ENCODE measurements at regions not wholly inside any gene's neighbourhood (a gene's known extent, or its start where the extent isn't known, plus 50 kb on each side); places are given as distances from the start of the nearest gene placed in this dataset.

DNA sequence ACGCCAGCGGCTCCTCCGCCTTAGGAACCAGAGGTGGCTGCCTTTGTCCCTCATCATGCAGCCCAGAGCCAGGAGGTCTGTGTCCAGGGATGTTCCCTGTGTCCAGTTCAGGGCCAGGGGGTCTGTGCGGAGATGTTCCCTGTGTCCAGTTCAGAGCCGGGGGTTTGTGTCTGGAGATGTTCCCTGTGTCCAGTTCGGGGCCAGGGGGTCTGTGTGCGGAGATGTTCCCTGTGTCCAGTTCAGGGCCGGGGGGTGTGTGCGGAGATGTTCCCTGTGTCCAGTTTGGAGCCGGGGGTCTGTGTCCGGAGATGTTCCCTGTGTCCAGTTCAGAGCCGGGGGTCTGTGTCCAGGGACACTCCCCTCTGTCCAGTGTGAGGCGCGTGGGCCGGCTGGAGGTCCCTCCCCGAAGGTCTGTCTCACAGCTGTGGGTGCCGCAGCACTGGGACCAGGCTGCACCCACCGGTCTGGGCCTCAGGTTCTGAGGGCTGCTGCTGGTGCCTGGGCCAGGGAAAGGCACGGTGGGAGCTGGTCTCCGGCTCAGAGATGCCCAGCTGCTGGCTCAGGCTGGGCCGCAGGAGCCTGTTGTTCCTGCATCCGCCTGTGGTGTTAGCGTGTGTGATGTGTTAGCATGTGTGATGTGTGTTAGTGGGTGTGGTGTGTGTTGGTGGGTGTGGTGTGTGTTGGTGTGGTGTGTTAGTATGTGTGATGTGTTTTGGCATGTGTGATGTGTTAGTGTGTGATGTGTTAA, 67.9 kb upstream of the CFAP46 start:
- TF ChIP-seq, protein P1, sequence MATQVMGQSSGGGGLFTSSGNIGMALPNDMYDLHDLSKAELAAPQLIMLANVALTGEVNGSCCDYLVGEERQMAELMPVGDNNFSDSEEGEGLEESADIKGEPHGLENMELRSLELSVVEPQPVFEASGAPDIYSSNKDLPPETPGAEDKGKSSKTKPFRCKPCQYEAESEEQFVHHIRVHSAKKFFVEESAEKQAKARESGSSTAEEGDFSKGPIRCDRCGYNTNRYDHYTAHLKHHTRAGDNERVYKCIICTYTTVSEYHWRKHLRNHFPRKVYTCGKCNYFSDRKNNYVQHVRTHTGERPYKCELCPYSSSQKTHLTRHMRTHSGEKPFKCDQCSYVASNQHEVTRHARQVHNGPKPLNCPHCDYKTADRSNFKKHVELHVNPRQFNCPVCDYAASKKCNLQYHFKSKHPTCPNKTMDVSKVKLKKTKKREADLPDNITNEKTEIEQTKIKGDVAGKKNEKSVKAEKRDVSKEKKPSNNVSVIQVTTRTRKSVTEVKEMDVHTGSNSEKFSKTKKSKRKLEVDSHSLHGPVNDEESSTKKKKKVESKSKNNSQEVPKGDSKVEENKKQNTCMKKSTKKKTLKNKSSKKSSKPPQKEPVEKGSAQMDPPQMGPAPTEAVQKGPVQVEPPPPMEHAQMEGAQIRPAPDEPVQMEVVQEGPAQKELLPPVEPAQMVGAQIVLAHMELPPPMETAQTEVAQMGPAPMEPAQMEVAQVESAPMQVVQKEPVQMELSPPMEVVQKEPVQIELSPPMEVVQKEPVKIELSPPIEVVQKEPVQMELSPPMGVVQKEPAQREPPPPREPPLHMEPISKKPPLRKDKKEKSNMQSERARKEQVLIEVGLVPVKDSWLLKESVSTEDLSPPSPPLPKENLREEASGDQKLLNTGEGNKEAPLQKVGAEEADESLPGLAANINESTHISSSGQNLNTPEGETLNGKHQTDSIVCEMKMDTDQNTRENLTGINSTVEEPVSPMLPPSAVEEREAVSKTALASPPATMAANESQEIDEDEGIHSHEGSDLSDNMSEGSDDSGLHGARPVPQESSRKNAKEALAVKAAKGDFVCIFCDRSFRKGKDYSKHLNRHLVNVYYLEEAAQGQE (IDR thresholded peaks at IDR 0.05; ENCODE audit: insufficient replicate concordance, low read depth), result no peak
- TF ChIP-seq SPI1 (IDR thresholded peaks at IDR 0.05; ENCODE audit: borderline replicate concordance, low read depth) (no peak), GABPA (IDR thresholded peaks at IDR 0.05; ENCODE audit: low read depth) (no peak), POLR2AphosphoS5 (IDR thresholded peaks at IDR 0.05; ENCODE audit: low read depth) (no peak)
- TF ChIP-seq, protein P2, sequence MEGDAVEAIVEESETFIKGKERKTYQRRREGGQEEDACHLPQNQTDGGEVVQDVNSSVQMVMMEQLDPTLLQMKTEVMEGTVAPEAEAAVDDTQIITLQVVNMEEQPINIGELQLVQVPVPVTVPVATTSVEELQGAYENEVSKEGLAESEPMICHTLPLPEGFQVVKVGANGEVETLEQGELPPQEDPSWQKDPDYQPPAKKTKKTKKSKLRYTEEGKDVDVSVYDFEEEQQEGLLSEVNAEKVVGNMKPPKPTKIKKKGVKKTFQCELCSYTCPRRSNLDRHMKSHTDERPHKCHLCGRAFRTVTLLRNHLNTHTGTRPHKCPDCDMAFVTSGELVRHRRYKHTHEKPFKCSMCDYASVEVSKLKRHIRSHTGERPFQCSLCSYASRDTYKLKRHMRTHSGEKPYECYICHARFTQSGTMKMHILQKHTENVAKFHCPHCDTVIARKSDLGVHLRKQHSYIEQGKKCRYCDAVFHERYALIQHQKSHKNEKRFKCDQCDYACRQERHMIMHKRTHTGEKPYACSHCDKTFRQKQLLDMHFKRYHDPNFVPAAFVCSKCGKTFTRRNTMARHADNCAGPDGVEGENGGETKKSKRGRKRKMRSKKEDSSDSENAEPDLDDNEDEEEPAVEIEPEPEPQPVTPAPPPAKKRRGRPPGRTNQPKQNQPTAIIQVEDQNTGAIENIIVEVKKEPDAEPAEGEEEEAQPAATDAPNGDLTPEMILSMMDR (IDR thresholded peaks at IDR 0.05; ENCODE audit: insufficient read depth, low read length), result no peak
- H3K4me3 ChIP-seq (replicated peaks; ENCODE audit: insufficient read depth, low read length), result no peak overlapping the region
- H3K27me3 ChIP-seq (ENCODE audit: insufficient read depth, poor library complexity, severe bottlenecking), result no peaks in the 10 kb centered on the region
- H3K27ac ChIP-seq (replicated peaks), result no peak overlapping the region
- DNase-seq (ENCODE audit: low read depth in 1 of 2, low spot score in 1 of 2), result no peak

DNA sequence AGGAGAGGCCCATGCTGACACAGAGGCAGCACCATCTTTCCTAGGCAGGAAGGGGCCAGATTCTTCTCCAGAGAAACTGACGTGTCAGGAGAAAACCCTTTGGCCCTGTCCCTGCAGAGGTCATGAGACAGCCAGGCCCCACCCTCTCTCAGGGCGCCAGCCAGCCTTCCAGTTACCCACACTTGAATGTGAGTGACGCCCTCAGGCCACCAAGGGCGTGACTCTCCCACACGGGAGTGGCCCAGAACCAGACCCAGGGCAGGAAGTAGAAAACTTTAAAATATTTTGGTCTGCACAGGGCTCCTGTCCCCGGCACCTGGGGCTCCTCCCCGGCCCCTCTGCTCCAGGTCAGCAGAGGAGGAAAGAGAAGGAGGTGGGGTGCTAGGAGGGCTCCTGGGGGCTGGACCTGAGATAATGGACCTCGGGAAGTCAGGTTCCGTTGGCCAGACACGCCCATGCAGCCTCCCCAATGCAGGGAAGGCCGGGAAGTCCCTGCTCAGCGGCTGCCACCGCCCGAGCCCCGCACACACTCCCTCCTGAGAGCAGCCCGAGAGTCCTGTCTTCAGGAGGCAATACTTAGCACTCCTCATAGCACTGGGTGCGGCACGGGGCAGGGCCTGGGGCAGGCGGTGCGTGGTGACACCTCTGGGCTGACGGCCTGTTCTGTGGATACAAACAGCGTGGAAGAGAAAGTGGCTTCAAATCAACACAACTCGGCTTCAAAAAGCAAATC, 67.0 kb upstream of the CFAP46 start:
- Histone ChIP-seq H3K4me3 (replicated peaks; ENCODE audit: insufficient read depth, low read length) (no peak overlapping the region), H3K27ac (replicated peaks) (no peak overlapping the region), H3K27me3 (ENCODE audit: insufficient read depth, poor library complexity, severe bottlenecking) (no peaks in the 10 kb centered on the region)
- DNase-seq (ENCODE audit: low read depth in 1 of 2, low spot score in 1 of 2), result no peak
- TF ChIP-seq GABPA (IDR thresholded peaks at IDR 0.05; ENCODE audit: low read depth) (no peak), POLR2AphosphoS5 (IDR thresholded peaks at IDR 0.05; ENCODE audit: low read depth) (no peak), SPI1 (IDR thresholded peaks at IDR 0.05; ENCODE audit: borderline replicate concordance, low read depth) (no peak)
- TF ChIP-seq, protein P2 (IDR thresholded peaks at IDR 0.05; ENCODE audit: insufficient read depth, low read length), result no peak
- TF ChIP-seq, protein P1 (IDR thresholded peaks at IDR 0.05; ENCODE audit: insufficient replicate concordance, low read depth), result no peak

DNA sequence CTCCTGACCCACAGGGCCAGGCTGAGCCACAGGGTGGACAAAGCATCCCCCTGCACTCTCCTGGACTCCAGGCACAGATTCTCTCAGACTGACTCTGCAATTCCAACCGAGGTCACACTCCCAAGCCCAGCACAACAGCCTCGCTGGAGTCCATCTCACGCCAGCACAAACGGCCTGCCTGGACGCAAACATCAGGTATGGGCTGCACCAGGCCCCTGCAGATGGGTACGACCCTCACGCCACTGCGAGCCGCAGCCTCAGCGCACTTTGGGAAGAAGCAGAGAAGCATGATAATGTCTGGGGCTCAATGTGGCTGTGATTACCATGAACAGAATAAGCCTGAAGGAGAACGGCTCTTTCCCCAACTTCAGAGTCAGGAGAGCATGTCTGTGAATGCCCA, 66.4 kb upstream of the CFAP46 start:
- Histone ChIP-seq H3K27ac (replicated peaks) (no peak overlapping the region), H3K27me3 (ENCODE audit: insufficient read depth, poor library complexity, severe bottlenecking) (no peaks in the 10 kb centered on the region), H3K4me3 (replicated peaks; ENCODE audit: insufficient read depth, low read length) (no peak overlapping the region)
- no peak for TF ChIP-seq GABPA (IDR thresholded peaks at IDR 0.05; ENCODE audit: low read depth)
- TF ChIP-seq POLR2AphosphoS5 (IDR thresholded peaks at IDR 0.05; ENCODE audit: low read depth), result no peak
- TF ChIP-seq SPI1 (IDR thresholded peaks at IDR 0.05; ENCODE audit: borderline replicate concordance, low read depth), result no peak
- TF ChIP-seq, protein P2 (IDR thresholded peaks at IDR 0.05; ENCODE audit: insufficient read depth, low read length), result no peak
- TF ChIP-seq, protein P1 (IDR thresholded peaks at IDR 0.05; ENCODE audit: insufficient replicate concordance, low read depth), result no peak
- DNase-seq (ENCODE audit: low read depth in 1 of 2, low spot score in 1 of 2), result no peak
